ENCODE measurements at regions not wholly inside any gene's neighbourhood (a gene's known extent, or its start where the extent isn't known, plus 50 kb on each side); places are given as distances from the start of the nearest gene placed in this dataset.
"Not testable (repeated sequence)": the region's sequence is repeated elsewhere in the genome, so short reads cannot be mapped to it uniquely, and the experiment has no call there.

GRCh38 chr22:11795979-11796378, 3732.0 kb upstream of the OR11H1 start:
- TF ChIP-seq CTCF (IDR thresholded peaks at IDR 0.05); POLR2A (IDR thresholded peaks at IDR 0.05; ENCODE audit: low read depth); EP300 (IDR thresholded peaks at IDR 0.05): not testable (repeated sequence)
